Stimulated activated CD8-positive, alpha-beta memory T cell treated with anti-CD3 and anti-CD28 coated beads, Interleukin-7, amount 100 ng/mL, for 4 hours (primary cell): ENCODE measurements at regions not wholly inside any gene's neighbourhood (a gene's known extent, or its start where the extent isn't known, plus 50 kb on each side); places are given as distances from the start of the nearest gene placed in this dataset.
"Not testable (repeated sequence)": the region's sequence is repeated elsewhere in the genome, so short reads cannot be mapped to it uniquely, and the experiment has no call there.

Source experiments
- DNase-seq, 2 donors: peaks; one replicate each; pipeline ENCODE4 v3.0.0-alpha.2; 2020; ENCODE audit warnings: low read depth in 2 of 2

GRCh38 chr11:87645626-87646025 is 529.6 kb downstream of the RAB38 start:
- no peak for DNase-seq

DNA sequence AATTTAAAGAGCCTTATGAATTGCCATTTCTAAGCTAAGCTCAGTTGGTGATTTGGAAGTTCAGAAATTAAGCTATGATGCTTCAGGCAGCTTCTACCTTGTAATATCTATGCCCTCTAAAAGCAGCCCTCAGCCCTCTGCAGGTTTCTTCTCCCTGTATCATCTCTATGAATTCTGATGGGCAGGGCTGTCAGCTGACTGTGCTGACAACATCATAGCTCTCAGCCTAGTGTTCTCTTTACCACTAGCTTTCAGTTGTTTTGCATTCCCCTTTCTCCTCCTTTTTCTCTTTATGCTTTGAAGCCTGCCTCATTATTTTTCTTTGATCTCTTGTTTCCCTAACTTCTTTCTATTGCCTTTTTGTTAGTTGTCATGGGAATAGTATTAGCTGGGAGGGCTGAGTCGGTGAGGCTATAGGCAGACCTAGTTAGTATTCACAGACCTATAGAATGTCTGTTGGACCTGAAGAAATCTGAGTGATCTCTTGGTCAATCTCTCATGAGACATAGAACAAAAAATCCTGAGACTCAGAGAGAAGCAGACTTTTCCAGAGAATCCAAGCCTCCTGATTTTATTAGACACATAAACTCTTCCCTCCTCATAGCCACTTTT is 535.4 kb downstream of the RAB38 start:
- no peak for DNase-seq

- no peak for DNase-seq
These were observed 540.2 kb downstream of the RAB38 start for GRCh38 chr11:87635001-87635400.

GRCh38 chr11:87634331-87634730 is 540.9 kb downstream of the RAB38 start:
- no peak for DNase-seq

DNA sequence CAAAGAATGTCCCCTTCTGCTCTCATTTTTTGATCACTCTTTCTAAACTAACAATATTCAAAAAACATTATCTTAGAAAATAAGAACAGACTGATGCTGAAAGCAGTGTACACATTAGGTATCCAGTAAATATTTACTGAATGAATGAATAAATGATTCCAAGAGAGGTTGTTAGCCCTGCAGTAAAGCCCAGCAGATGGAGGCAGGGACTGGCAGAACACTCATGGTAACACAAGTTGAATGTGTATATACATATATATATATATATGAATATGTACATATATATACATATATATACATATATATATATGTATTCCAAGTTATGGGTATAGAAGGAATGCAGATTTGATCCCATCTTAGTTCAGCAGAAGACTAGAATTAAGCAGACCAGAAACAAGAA is 546.3 kb downstream of the RAB38 start:
- DNase-seq = no peak

DNA sequence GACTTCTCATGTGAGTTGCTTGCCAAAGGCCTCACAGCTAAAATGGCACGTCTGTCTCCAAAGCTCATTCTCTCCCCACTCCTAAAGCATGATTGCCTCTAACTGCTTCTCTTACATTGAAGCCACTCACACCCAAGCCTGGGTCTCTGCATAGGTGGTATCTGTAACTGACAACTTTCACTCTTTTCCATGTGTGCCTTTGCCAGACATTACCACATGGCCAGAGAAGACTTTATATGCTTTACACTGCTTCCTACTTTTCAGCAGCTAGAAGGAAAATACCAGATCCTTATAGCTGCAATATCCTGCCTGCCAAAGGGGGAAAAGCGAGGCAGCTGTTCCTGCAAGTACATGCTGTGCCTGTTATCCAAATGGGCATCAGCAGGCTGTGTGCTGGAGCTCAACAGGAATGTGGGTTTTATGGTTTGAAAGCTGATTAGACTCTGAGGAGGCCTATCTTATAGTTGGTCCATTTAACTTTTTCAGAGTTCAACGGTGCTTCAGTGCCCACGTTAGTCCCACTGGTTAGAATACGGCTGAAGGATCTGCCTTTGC is 547.1 kb downstream of the RAB38 start:
- DNase-seq = no peak

GRCh38 chr11:87623531-87624365 is 551.5 kb downstream of the RAB38 start:
- not testable (repeated sequence) for DNase-seq

DNA sequence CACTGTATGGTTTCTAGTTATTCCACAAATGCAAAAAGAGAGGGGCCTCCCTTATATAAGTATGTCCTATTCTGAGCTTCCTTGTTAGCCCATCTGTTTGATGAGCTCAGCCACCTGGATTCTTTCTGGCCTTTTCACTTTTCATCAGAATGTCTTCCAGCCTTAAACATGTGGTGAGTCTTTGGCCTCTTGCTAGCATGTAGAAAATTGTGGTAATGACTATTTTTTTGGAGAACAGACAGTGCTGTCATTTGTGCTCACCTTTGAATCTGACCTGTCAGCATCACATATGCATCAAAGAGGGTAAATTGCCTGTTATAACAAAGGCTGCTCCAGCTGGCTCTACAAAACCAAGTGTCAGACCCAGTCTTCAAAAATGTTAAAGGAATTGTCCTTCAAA is 558.7 kb downstream of the RAB38 start:
- DNase-seq = no peak

DNA sequence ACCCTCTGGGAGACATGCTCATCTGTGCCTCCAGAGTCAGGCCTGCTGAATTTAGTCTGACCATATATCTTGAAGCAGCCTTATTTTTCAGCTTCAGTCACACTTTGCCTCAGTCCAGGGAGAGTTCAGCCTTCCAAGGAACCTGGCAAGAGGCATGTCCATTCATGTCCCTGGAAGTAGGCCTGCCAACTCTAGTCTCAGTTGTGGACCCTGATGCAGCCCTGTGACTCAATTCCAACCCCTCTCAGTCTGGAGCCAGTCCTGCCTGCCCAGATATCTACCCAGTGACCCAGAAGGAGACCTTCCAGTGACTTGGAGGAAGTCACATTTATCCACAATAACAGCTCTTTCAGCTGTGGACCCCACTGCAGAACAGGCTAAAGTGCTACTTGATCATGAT is 566.6 kb downstream of the TMEM135 start:
- DNase-seq = no peak

GRCh38 chr11:87603887-87604286 is 566.2 kb downstream of the TMEM135 start:
- DNase-seq = no peak

- DNase-seq = no peak
These were observed 565.0 kb downstream of the TMEM135 start for GRCh38 chr11:87602776-87603175.

DNA sequence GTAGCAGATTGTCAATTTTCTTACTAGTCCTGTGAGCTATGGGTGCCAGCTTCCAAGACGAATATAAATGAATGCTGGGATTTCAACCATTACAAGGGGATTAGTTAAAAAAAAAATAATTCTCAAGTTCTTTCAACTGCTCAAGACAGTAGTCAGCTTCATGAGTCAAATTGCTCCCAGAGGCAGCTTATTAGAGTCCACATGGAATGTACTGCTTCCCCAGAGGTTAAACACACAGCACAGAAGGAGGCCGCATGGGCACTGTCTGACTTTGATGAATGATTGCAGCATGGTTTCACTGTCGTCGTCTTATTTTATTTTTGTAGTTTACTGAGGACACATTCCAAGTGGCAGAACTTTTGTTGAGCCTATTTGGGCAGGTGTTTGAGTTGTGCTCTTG is 563.2 kb downstream of the TMEM135 start:
- no peak for DNase-seq

DNA sequence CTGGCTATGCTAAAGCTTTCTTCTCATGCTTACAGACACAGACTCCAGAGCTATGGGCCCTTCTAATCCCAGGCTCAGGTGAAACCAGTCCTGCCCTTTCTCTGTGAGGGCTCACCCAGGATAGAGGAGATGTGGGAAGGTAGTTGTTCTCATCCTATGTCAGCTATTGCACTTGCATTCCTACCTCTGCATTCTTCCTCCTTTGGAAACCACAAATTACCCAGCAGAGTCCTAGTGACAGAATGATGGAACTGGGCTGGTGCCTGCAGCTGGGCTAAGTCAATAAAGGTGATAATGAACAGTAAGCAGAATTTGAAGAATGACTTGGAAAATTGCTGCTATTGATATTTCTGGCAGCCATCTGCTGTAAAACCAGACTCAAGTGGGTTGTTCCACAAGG is 560.0 kb downstream of the TMEM135 start:
- no peak for DNase-seq

DNA sequence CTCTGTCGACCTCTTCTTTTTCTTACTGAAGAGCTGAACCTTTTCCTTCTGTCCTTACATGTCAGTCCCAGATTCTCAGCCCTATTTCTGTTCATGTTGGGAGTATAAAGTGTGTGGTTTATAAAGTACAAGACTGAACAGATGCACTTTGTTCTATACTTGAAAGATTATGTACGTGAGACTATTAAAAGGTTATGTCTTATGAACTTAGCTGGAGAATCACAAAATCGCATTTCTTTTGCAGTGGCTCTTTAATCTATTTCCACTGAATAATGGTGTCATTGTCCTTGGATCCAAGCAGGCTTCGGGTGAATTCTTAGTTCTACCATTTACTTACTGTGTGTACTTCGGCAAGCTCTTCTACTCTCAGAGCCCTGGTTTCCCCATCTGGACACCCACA is 558.4 kb downstream of the TMEM135 start:
- no peak for DNase-seq

DNA sequence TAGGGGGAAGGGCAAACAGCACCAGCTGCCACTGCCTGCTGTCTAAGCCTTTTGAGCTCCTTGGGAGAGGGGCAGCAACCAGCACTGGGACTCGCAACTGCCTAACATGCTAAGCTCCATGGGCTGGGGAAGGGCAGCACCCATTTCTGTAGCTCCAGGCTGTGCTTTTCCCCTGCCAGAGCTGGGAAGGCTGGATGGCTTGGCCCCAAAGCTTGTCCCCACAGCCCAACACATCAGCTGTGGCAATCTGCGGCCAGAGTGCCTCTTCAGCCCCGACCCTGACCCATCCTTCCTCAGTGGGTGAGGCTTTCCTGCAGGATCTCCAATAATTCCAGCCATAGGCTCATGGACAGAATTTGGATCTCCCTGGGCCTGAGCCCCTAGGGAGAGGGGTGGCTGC is 551.3 kb downstream of the TMEM135 start:
- no peak for DNase-seq

GRCh38 chr11:87585613-87586012 is 547.9 kb downstream of the TMEM135 start:
- not testable (repeated sequence) for DNase-seq

DNA sequence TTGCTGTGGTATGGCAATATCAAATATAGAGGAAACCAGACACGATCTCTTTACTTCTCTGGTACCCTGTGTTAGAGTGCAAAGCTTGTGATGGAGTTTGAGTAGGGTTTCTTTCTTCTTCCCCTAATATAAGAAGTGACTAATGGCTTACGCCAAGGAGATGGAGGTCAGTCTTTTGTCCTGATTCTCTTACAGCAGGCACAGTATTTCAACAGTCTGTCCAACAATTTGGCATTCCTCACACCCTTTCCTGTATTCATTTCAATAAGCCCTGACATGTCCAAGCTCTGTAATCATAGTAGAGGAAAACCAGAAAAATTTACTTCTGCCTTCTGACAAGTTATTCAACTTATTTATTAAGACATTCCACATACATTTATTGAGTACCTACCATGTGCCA is 546.2 kb downstream of the TMEM135 start:
- DNase-seq = no peak

DNA sequence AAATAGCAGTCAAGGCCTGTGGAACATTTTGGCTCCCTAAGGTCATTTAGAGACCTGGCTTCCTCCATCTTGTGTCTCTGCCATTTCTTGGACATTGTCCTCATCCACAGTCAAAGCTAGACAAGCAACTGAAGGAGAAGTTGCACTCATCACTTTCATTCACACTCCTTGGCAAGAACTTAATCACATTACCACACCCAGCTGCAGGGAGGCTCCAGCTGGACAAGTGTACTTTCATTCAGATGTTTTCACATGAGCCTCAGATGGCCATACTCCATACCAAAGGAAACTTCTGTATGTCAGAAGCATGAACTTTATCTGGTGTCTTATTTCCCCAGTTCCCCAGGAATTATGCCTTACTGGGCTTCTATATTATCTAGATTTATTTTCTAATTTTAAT is 537.4 kb downstream of the TMEM135 start:
- DNase-seq = no peak

DNA sequence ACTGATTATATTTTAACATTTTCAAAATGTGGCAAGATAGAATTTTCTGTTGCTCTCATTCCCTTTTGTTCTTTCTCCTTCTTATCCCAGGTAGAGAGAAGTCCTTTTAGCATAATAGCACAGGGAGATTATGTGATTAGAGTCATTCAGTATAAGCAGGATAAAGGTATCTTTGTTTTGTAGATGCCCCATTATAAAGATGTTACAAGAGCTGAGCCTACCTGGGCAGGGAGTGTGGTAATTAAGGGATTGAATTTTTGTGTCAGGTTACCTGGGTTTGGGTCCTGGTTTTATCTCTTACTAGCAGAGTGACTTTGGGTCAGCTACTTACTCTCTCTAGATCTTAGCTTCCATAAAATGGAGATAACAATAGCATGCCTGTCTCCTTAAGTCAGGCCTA is 536.5 kb downstream of the TMEM135 start:
- no peak for DNase-seq

DNA sequence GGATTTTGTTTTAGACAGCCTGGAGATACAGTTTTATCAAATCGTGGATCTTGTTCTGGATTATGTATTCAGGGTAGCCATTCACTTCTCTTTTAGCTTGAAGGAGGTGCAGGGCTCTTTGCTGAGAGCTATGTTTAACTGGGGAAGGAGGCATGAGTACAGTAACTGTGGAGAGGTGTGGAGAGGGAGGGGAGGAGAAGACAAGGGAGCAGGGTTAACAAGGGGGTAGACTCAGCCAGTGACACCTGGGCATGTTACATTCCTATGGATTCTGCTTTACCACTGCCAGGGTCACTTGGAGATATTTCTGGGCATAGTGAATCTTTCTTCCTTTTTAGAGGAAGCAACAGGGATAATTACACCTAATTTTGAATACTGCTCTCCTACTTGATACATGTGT is 536.0 kb downstream of the TMEM135 start:
- DNase-seq = no peak

DNA sequence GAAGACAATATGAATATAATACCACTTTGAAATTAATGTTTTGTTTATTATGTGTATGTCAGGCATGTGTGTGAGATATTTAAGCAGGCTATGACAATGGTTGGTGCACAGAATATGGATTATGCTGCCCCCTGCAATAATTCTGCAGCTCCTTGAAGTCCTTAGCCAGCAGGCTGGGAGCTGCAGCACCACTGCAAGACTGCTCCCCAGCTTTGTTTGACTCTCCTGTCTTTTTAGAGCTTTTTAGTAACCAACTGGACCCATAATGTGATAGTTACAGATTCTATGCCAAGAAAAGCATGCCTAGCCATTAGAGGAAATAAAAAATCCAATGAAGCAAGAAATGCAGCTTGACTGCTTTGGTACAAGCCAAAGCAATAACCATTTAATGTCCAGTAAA is 535.1 kb downstream of the TMEM135 start:
- no peak for DNase-seq

- DNase-seq = no peak
These were observed 522.6 kb downstream of the TMEM135 start for GRCh38 chr11:87560352-87560751.

- not testable (repeated sequence) for DNase-seq
These were observed 522.1 kb downstream of the TMEM135 start for GRCh38 chr11:87559852-87560251.
